GM21576 (cell line): ENCODE measurements at regions not wholly inside any gene's neighbourhood (a gene's known extent, or its start where the extent isn't known, plus 50 kb on each side); places are given as distances from the start of the nearest gene placed in this dataset.

ENCODE experiments used
- ATAC-seq: cut with Tn5 transposase; IDR thresholded peaks from one replicate; pipeline ENCODE4 v1.9.1; 2021; ENCODE audit warnings: mild to moderate bottlenecking, moderate library complexity; ENCODE audit not compliant: unreplicated experiment

DNA sequence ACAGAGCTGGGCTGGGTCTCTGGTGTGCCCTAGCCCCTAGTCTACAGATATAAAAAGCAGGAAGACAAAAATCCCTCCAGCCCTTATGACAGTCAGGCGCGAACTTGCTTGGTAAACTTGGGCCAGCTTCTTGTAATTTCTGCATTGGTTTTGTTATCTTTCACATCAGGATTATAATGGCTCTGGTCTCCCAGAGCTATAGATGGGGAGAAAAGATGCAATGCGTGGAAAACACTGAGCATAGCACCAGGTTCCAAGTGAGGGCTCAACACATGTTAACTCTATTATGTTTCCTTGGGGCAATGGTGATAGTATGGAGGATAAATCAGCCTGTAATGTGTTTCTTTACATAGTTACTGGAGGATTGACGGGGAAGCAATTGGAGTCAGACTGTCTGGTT is 246.8 kb upstream of the KCNG1 start:
- no peak for ATAC-seq

DNA sequence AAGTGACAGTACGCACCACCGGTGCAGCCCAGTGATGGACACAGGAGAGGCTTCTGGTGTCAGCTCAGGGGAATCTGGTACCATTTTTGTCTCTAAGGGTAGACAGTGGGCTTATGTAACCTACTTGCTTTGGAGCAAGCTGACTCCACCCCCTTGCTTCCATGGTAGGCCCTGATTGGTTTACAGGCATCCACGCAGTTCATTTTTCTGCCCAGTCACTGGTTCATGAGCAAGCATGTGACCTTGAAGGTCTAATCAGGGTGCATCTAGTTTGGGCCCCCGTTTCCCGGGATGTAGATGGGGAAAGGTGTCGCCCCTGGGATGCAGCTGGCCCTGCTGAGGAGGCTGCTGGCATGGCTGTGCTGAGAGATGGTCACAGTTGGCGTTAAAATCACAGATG is 244.8 kb upstream of the KCNG1 start:
- no peak for ATAC-seq

DNA sequence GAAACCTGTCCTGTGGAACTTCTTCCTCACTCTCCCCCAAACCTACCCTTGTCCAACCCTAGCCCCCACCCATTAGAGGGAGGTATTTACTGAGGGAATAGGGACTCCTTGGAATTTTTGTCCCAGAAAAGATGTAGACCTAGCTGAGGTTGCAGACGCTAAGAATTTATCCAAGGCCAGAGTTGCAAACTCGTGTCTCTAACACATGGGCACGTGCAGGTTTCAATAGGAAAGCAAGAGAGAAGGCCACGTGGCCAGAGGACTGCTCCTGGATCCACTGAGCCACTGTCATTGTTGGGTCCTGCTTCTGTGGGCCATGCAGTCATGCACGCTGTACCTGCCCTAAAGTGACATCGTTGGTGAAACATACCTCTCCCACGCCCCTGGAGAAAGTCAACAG is 243.4 kb upstream of the KCNG1 start:
- ATAC-seq, result no peak

DNA sequence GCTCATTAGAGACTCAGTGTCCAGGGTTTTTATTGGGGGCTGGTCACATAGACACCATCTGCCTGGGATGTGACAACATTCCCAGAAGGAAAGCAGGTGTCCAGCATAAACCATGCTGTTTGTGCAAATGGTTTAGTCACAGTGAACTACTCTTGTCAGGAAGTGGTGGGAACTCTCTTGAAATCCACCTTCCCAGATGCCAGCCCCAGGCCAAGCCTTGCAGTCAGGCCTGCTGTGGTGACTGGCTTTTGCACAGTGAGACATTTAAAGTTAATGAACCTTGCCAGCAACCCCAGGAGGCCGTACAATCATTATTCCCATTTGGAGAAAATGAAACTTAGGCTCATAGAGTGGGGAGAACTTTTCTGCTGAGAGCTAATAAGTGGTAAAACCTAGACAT is 242.5 kb upstream of the KCNG1 start:
- ATAC-seq, result no peak

DNA sequence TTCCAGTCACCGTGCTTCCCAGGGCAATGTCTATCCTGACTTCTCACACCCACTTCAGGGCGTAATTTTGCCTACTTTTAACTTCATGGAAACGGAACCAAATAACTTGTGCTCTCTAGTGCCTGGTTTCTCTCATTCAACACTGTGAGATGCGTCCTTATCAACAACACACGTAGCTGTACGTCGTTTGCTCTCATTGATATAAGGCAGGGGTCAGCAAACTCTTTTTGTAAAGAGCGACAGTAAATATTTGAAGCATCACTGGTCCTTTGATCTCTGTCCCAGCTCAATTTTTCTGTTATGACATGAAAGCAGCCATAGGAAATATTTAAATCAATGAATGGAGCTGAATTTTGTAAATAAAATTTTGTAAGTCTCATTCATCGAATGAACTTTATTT is 239.3 kb upstream of the KCNG1 start:
- no peak for ATAC-seq

DNA sequence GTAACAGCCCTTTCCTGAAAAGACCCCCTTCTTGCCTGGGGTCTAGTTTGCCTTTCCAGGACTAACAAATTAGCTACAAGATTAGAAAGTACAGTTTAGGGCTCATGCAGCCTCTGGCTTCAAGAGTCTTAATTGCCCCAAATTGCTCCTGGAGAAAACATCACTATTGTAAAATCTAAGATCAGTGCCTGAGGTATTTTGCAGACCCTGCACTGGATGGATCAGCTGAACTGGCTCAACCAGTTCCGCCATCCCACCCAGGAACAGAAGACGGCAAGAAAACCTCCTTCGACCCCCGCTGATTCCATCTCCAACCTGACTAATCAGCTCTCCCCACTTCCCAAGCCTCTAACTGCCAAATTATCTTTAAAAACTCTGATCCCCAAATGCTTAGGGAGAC is 236.5 kb upstream of the KCNG1 start:
- ATAC-seq, result no peak

DNA sequence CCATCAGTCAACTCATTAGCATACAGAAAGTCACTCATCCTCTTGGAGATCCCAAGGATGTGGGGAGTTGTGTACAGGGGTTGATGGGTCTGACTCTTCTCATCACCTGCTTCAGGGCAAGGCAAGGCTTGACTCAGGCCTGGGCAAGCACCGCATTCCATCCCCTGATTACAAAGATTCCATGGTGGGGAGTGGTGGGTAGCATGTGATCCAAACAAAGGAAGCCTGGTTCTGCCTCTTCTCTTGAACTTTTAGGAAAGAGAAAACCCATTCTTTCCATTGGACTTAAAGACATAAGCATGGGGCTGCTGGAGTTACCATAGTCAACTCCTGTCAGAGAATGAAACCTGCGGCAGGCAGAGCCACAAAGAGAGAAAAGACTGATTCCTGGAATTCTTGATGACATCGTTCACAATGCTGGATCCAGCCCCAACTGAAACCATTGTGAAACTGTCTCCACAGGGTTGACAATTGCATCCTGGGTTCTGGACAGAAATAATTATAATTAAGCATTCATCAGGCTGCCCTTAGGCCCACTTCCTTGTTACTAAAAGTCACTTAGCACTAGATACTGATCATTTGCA is 235.8 kb upstream of the KCNG1 start:
- no peak for ATAC-seq

DNA sequence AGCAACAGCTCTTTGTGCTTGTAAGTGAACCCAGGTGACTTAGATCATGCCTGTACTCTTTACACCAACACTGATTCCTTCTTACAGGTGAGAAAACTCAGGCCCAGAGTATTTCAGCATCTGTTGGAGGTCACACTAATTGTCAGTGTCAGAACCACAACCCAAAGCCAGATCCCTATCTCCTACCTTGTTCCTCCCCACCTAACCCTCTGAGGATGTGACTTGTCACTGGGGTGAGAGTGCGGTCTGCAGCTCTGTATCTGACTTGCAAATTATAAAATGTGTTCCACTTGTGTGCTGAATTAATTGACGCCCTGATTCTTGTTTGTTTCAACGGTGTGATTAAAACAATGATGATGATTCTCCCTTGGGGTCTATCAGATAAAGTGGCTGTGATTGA is 232.5 kb upstream of the KCNG1 start:
- no peak for ATAC-seq

DNA sequence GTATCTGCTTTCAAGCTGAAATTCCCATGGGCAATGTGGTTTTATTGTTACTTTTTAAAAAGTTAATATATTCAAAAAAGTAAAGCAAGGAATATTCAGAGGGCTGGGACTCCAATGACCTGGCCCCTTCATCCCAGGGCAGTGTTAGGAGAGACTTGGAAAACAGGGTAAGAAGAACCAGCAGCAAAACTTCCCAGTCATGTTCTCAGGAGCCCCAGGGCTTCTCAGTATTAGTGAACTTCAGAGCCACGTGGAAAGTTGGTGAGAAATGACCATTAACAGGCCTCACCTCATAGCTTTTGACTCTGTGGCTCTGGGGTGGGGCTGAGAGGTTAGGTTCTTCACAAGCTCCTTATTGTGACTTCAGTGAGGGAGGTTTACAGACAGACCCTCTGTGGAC is 230.4 kb upstream of the KCNG1 start:
- ATAC-seq, result no peak

DNA sequence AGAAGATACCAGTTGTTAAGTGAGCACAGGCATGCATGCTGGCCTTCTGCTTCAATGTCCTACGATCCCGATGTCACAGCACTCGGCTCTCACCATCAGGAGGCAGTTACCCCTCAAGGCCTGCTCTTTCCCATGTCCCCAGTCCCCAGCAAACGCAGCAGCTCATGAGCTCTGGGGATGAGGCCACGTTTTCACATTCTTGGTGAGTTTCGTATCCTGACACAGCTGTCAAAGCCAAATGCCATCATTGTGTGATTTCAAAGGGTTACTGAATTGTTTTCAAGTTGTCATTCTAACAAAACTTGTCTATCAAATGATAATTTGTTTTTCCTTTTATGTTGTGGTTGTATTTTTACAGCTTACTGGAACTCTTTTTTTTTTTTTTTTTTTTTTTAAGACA is 226.9 kb upstream of the KCNG1 start:
- ATAC-seq, result no peak

DNA sequence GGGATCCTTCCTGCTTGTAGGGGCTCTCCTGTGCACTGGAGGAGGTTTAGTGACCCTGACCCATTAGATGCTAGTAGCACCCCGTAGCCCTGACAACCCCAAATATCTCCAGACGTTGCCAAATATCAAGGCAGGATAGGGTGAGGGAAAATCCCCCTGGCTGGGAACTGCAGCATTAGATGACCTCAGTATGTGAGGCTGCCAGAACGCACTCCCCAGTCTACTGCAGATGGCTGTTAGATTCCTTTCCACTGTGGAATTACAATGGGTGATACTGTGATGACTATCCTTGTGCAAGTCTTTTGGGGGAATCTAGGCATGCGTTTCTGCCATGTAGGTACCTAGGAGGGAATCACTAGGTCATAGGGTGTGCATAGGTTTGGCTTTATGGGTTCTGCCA is 226.3 kb upstream of the KCNG1 start:
- ATAC-seq, result no peak

DNA sequence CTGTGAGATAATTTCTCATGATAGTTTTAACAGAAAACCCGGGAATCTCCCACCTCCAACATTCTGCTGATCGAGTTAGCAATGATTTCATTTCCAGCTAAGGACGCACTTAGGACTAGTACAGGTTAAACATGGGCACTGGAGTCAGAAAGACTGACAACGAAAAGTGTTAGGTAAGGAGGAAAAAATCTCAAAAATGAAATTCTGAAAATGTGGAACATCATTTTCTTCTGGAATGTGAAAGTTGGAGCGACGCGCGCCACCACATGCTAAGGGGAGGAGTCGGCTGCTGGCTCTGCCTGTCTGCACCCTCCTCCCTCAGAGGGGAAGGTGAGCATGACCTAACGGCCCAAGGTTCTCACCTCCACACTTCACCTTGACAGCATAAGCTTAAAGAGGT is 221.6 kb upstream of the KCNG1 start:
- no peak for ATAC-seq

DNA sequence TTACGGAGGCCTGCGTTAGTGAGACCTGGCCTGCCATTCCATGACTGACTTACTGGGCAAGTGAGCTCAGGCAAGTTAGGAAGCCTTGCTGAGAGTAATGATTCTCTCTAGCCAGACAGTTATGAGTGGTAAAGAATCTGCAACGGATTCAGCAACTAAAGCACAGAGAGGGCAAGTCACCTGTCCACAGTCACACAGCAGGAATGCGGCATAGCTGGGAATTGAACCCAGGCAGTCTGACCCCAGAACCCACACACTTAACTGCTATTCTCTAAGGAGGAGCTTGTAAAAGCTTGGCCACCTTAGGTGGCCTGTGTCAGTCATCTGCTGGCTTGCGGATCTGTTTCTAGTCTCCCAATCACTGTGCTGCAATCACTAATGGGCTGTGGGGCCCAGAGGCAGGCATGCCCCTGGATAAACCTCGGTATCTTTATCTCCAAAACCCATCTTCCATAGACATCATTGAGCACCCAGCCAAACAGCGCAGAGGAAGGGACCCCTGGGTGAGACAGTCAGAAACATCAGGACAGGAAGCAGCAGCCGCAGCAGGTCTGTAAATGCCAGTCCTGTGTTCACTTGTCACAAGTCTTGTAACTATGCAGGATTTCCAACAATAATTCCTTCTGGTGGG is 215.9 kb upstream of the KCNG1 start:
- ATAC-seq, result no peak

DNA sequence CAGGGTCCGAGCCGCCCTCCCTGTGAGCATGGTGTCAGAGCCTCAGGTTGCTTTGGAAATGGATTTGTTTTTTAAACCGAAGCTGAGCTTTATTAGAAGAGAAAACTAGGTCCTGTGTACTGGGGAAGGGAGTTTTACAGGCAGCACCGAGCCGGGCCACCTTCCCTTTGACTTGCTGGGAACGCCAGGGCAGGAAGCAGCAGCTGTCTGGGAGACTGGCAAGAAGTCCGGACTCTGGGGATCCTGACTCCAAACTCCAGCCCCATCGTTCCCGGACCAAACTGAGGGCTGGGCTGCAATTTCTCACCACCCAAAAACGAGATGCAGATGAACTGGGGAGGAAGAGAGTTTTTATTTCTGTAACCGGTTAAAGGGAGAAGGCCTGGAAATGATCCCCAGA is 214.9 kb upstream of the KCNG1 start:
- ATAC-seq, result no peak

DNA sequence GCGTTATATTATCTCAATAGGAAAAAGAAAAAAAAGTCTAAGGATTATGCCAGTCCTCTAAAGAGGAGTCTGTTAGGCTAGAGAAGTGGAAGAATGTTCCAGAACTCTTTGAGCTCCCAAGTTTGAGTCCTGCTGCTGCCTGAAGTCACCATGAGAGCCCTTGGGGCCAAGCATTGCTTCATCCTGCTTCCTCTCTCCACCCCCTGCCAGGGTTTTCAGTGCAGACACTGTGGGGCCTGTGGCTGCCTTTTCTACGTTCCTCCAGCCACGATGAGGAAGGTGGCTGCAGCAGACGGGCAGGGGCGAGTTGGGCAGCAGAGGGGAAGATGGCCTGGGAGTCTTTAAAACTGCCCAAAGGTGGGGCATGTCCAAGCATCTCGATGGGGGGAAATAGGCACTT is 214.4 kb upstream of the KCNG1 start:
- ATAC-seq, result no peak

DNA sequence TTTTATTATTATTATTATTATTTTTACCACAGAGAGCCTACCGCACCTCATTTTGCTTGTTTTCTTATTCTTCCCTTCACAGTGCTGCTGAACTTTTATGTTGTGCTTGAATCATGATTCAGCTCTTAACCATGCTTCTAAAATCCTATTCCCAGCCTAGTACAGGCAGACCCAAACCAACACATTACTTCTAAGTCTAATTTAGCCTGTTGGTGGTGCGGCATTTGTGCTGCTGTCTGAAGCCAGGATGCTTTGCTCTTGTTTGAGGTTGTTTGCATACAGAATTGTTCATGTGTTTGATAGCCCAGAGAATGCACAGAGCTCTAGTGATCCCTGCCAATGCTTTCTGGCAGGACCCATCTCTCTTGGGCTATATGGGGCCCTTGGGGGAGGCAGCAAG is 213.5 kb upstream of the KCNG1 start:
- no peak for ATAC-seq

DNA sequence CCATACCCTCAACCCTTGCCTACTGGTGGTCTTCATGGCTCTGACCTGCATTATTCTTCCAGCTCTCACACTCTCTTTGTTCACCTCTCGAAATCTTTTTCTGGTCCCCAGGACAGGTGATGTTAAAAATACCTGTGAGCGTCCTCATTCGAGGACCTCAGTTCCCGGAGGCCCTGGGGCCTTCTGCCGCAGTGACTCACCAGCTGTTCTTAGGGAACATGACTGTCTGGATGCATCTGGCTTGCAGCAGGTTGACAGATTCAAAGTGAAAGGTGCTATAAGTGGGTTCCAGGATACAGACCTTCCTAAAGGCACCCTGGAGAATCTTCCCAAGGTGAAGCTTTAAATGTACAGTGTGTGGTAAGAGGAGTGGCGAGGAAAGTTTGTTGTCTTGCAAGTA is 210.4 kb upstream of the KCNG1 start:
- no peak for ATAC-seq

DNA sequence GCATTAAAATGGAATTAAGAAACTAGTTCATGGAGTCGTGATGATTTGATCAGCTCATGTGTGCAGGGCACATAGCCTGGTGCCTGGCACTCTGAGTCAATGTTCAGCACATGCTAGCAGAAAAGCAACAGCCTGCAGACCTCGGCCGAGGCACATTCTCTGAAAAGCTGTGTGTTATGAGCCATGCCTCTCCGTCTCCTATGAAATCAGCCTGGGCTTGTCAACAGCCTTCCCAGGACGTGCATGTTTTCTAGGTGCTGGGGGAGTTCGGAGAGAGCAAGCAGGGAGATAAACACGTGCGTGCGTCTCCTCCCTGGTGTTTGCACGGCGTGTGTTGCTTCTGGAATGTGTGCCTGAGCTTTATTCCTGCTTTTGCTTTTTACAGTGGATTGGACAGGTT is 207.8 kb upstream of the KCNG1 start:
- no peak for ATAC-seq

DNA sequence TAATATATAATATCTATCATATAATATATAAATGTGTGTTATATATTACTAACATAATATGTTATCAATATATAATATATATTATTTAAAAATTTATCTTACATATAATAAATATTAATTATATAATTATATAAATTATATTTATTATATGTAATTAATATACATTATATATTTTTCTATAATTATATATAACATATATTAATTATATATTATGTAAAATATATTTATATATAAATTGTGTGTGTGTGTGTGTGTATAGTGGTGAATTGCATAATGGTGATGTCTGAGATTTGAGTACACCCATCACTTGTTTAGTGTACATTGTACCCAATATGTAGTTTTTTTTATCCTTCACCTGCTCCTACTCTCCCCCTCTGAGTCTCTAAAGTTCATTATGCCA is 205.9 kb upstream of the KCNG1 start:
- ATAC-seq, result no peak

DNA sequence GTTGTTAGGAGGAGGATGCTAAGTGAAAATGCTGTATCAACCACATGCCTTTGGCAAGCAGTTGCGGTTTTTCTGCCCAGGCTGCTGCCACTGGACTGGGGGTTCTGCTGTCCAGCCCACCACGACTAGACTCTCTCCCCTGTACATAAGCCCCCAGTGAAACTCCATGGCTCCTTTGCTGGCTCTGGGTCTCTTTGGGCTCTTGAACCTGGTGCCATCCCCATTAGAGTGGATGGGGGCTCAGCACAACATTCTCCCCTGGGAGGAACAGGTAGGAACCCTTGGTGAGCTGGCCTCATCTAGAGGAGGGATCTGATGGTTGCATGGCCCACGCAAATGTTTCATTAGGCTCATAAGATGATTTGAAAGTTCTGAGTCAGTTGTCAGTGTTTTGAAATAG is 204.8 kb upstream of the KCNG1 start:
- ATAC-seq, result no peak

DNA sequence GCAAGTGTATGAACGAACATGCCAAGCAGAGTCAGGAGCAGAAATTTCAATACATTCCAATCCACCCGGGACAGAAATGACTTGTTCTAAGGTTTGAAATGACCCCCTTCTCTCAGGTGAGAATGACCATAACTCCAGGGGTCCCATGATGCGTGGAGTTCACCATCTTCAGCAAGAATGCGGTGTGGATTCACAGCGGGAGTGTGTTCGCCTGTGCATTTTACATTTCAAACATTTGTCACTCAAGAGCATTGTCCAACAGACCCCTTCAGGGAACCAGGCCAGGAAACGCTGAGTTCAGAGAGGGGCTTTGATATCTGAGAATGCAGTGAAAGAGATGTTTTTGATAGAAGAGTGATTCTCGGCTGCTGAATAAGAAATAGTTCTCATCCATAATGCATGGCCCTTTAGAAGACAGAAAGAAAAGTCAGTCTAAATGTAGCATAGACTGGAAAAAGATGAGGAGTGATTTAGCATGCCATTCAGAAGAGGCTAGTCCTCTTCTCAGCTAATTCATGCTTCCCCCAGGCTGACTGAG is 200.3 kb upstream of the KCNG1 start:
- ATAC-seq, result no peak

DNA sequence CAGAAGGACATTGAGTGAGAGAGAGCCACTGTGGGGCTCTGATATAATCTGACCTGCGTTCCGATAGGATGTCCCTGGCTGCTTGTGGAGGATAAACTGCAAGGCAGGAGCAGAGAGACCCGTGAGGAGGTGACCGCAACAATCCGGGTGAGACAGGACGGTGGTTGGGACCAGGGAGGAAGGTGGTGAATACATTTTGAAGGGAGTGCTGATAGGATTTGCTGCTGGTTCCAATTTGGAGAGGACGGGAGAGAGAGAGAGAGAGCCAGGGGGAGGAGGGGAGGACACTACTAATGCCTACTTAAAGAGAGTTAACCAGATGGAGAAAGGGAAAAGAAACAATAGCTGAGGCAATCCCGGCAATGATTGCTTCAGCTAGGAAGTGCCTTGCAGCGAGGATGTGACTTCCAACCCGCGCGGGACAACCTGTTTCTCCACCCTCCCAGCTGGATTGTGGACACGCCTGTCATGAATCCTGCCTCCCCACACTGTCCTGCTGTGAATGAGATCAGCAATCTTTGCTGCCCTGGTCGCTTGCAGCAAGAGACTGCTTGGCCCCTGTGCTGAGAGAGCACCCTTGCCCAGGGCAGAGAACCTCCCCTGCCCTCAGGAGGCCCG is 199.0 kb upstream of the KCNG1 start:
- ATAC-seq, result no peak

DNA sequence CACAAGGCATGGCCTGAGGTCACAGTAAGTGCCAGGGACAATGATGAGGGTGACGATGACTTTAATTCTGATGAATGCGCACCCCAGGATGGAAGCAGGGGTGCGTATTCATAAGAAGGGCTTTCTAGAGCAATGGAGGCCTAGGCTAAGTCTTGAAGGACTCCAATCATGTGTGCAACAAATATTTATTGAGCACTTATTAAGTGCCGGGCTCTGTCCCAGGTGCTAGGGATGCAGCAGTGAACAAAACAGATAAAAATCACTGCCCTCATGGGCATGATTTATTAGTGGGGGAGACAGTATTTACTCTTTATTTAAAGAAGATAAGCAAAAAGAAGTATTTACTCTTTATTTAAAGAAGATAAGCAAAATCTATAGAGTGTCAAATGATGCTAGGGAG is 198.2 kb upstream of the KCNG1 start:
- no peak for ATAC-seq
